Heart right ventricle (tissue), 16 donors: ENCODE measurements at regions not wholly inside any gene's neighbourhood (a gene's known extent, or its start where the extent isn't known, plus 50 kb on each side); places are given as distances from the start of the nearest gene placed in this dataset.

Experiments used
- ATAC-seq, 8 donors: fragments of 200-7000 bp; cut with Tn5 transposase; one replicate each; pipeline ENCODE4 v1.9.1; 2020; ENCODE audit warnings: mild to moderate bottlenecking in 8 of 8, moderate library complexity in 8 of 8, moderate number of reproducible peaks in 1 of 8
- DNase-seq, 2 donors: peaks; one replicate each; pipeline ENCODE4 v3.0.0-alpha.2; 2020
- H3K27ac ChIP-seq, 10 donors: fragments of 200-600 bp; sonication (generic) in 2 of 10; one replicate each; pipeline versions ENCODE4 v1.5.0 to v1.8.0; 2020 to 2022; ENCODE audit warnings: mild to moderate bottlenecking in 3 of 10
- H3K27me3 ChIP-seq, 7 donors: fragments of 200-600 bp; one replicate each; pipeline ENCODE4 v1.8.0; 2021 to 2022; ENCODE audit warnings: mild to moderate bottlenecking in 2 of 7
- H3K36me3 ChIP-seq, 9 donors: fragments of 200-600 bp; sonication (generic) in 1 of 9; one replicate each; pipeline versions ENCODE4 v1.5.0 to v1.8.0; 2020 to 2022; ENCODE audit warnings: mild to moderate bottlenecking in 2 of 9
- H3K4me1 ChIP-seq, 9 donors: fragments of 200-600 bp; sonication (generic) in 1 of 9; one replicate each; pipeline versions ENCODE4 v1.5.0 to v1.8.0; 2020 to 2022; ENCODE audit warnings: mild to moderate bottlenecking in 4 of 9
- H3K4me3 ChIP-seq, 10 donors: fragments of 200-600 bp; sonication (generic) in 2 of 10; one replicate each; pipeline versions ENCODE4 v1.5.0 to v1.8.0; 2020 to 2022; ENCODE audit warnings: mild to moderate bottlenecking in 7 of 10, moderate library complexity in 2 of 10
- H3K9me3 ChIP-seq, 11 donors: fragments of 200-600 bp in 10 of 11; sonication (generic) in 2 of 11; one replicate each; pipeline versions ENCODE4 v1.5.0 to v1.8.0; 2013 to 2022; ENCODE audit warnings: mild to moderate bottlenecking in 2 of 11, control low read depth in 1 of 11, moderate library complexity in 1 of 11
- WGBS, 2 donors: extraction: QIAGEN DNeasy Blood & Tissue Kit; methylation state at CpG; one replicate each; pipeline ENCODE4 v1.1.7; 2013; ENCODE audit warnings: inconsistent platforms in 1 of 2; 5-methylcytosine and 5-hydroxymethylcytosine counted together
- intact Hi-C, 10 donors: fragments of 100-400 bp; cut with DNase I; formaldehyde crosslinking; loops; one replicate each; pipeline versions ENCODE4 v1.11.1 to v1.14.2; 2022
- TF ChIP-seq, protein P1 (sequence below), 9 donors: fragments of 200-600 bp; sonication (generic) in 2 of 9; IDR thresholded peaks; one replicate each; pipeline versions ENCODE4 v1.5.0 to v1.8.0; 2021 to 2022; ENCODE audit warnings: antibody characterized with exemption in 9 of 9, mild to moderate bottlenecking in 5 of 9, moderate library complexity in 1 of 9
- donor health status: Arrhythmogenic right ventricular cardiomyopathy.
- donor health status: ischemic (EF 13 %, LVEDD 7.1; RV severe dilation, severe dysfunction).
- donor health status: healthy with polysubstance abuse.
- donor health status: DM: no; HTN: yes; CAD: no.
- donor health status: DM: no; HTN: no; CAD: no.
- donor health status: ischemic (EF 25% LVEDD 6.9; RV normal size, moderate dysfunction).
- donor health status: ischemic (EF 25% LVEDD 5.7; RV mildly dilated, moderate dysfunction).
- donor health status: healthy.
- donor health status: DM: yes; HTN: yes; CAD: no.
- donor health status: Ischemic cardiomyopathy.
- donor health status: ischemic (EF 35%, LVEDD 5.7; RV mildly dilated, moderate dysfunction).
- donor health status: nonischemic (EF 11% LVEDD 7.7; RV severe dilation, severe dysfunction).
- donor health status: DM: yes; HTN: yes; CAD: no.
- donor health status: PGD.
- donor health status: ischemic (EF 29% LVEDD 5.4; RV normal size, mild dysfunction).
- donor health status: nonischemic (EF 23%, LVEDD 6.1; RV moderate dilation, normal function).

DNA sequence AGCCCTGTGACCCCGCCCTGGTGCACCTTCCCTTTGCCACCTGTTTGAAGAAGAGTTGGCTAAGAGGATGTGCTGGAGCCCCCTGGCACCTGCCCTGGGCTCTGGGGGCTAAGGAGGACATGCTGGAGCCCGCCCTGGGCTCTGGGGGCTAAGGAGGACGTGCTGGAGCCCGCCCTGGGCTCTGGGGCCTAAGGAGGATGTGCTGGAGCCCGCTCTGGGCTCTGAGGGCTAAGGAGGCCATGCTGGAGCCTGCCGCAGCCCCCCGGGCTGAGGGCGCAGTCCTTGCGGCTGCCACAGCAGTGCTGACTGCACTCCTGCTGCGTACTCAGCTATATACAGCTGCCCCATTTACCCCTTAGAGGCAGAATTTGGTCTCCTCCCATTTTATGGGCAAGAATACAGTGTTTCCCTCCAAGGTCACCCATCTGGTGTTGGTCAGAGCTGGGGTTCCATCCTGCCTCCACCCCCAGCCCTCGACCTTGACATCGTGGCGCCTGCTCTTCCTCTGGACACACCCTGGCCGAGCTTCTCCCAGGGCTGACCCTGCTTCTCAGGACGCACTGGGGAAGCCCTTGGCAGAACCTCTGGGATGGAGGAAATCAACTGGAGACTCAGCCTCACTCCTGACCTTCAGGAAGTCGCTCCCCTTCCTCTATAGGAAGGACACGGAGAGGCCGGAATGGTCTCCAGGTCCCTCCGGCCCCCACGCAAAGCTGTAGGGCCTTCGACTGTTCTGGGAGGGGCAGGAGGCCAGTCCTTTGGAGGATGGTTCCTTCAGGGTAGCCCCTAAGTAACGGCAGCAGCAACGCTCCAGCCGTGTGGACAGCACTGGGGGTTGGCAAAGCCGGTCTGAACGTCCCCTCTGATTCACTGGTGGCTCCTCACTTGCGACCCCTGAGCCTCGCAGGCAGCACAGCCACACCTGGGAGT lies 65.0 kb upstream of the HPCAL1 start:
- H3K9me3 ChIP-seq = no peaks in the 10 kb centered on the region
- TF ChIP-seq, protein P1, sequence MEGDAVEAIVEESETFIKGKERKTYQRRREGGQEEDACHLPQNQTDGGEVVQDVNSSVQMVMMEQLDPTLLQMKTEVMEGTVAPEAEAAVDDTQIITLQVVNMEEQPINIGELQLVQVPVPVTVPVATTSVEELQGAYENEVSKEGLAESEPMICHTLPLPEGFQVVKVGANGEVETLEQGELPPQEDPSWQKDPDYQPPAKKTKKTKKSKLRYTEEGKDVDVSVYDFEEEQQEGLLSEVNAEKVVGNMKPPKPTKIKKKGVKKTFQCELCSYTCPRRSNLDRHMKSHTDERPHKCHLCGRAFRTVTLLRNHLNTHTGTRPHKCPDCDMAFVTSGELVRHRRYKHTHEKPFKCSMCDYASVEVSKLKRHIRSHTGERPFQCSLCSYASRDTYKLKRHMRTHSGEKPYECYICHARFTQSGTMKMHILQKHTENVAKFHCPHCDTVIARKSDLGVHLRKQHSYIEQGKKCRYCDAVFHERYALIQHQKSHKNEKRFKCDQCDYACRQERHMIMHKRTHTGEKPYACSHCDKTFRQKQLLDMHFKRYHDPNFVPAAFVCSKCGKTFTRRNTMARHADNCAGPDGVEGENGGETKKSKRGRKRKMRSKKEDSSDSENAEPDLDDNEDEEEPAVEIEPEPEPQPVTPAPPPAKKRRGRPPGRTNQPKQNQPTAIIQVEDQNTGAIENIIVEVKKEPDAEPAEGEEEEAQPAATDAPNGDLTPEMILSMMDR (IDR thresholded peaks at IDR 0.05) = no peak
- no peaks in the 10 kb centered on the region for H3K36me3 ChIP-seq
- WGBS, 2 donors = 64 to 78% methylated on average over 28 of the region's 28 CpGs
- intact Hi-C loops = loop anchor here in 1 of 10 donors (5.0 kb wide), 1 partner anchor 95 kb away; no protein-coding TSS in a partner anchor
- H3K27me3 ChIP-seq = peaks cover 0 to 3% (median 0%) of the 10 kb centered on the region in 7 donors
- peak overlapping the region in 8 of 10 donors; percentile 49 to 85 (median 65) for H3K27ac ChIP-seq
- peaks cover 0 to 54% (median 23%) of the 10 kb centered on the region in 9 donors for H3K4me1 ChIP-seq
- ATAC-seq (peak; percentile 20 to 86 (median 79)), DNase-seq (peak; percentile 45 to 49)
- no peak overlapping the region for H3K4me3 ChIP-seq

DNA sequence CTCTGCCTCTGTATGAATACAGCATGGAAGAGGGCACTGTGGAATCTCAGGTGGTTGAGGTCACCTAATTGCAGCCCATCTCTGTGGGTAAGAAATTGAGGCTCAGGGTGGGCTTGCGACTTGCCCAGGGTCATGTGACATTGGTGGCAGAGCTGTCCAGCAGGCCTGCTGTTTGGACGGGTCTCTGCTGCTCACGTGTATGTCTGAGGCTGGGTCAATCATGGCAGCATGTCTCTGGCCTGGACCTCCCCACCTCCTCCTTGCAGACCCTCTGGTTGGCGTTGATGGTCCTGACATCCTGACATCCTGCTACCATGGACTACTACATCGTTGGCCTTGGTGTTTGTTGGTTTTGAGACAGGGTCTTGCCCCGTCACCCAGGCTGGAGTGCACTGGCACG lies 64.3 kb upstream of the HPCAL1 start:
- WGBS, 2 donors = 92 to 95% methylated on average over 7 of the region's 7 CpGs
- ATAC-seq (no peak), DNase-seq (no peak)
- intact Hi-C loops = loop anchor here in 1 of 10 donors (5.0 kb wide), 1 partner anchor 94 kb away; no protein-coding TSS in a partner anchor
- Histone ChIP-seq H3K4me1 (peaks cover 0 to 54% (median 23%) of the 10 kb centered on the region in 9 donors), H3K36me3 (no peaks in the 10 kb centered on the region), H3K27me3 (peaks cover 0 to 3% (median 0%) of the 10 kb centered on the region in 7 donors), H3K9me3 (no peaks in the 10 kb centered on the region), H3K4me3 (no peak overlapping the region), H3K27ac (peak overlapping the region in 5 of 10 donors; percentile 50 to 85 (median 80))
- TF ChIP-seq, protein P1 (IDR thresholded peaks at IDR 0.05) = no peak

DNA sequence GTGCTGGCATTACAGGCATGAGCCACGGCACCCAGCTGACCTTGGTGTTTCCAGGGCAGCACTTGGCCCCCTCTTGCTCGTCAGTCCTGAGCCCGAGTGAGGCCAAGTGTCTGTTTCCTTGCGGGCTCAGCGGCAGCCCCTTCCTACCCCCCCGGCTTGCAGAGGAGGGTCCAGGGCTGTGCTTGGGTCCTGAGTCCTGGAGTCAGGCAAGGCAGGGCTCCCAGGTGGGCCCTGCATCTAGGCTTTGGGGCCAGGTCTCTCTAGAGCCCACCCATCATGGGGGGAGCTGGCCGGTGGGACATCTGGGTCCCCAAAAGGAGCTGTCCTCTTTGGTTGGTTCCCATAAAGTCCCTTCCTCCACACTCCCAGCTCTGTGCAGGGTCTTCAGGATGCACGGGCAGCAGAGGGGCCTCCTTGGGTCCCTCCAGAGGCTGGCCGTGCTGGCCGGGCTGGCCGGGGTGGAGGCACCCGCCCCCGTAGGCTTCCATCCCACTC lies 63.7 kb upstream of the HPCAL1 start:
- intact Hi-C loops = loop anchor here in 1 of 10 donors (5.0 kb wide), 1 partner anchor 93 kb away; no protein-coding TSS in a partner anchor

DNA sequence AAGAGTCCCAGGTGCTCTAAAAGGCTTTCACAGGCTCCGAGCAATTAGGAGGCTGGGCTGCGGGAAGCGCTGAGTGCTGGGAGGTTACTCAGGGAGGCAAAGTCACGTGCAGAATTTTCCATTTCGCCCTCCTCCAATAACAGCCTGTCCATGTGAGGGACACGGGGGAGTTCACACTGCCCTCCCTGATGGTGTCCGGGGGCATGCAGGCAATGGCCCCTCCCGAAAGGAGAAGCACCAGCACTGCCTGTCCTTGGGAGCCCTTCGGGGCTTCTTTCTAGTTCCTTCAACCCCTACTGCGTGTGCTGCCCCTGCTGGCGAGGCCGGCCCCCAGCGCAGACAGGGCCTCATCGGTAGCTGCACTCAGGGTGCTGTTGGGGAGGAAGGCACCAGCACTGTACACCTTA lies 63.1 kb upstream of the HPCAL1 start:
- WGBS, 2 donors = 56 to 59% methylated on average over 14 of the region's 14 CpGs
- Histone ChIP-seq H3K27ac (no peak overlapping the region), H3K4me1 (peaks cover 0 to 49% (median 22%) of the 10 kb centered on the region in 9 donors), H3K4me3 (no peak overlapping the region), H3K9me3 (no peaks in the 10 kb centered on the region), H3K27me3 (peaks cover 0 to 3% (median 0%) of the 10 kb centered on the region in 7 donors), H3K36me3 (no peaks in the 10 kb centered on the region)
- intact Hi-C loops = loop anchor here in 1 of 10 donors (5.0 kb wide), 1 partner anchor 93 kb away; no protein-coding TSS in a partner anchor
- ATAC-seq = peak in 1 of 8 donors; percentile 20
- TF ChIP-seq, protein P1 (IDR thresholded peaks at IDR 0.05) = peak in 2 of 9 donors; percentile 16 to 34
- DNase-seq = no peak

More for the DNA sequence above, 63.7 kb upstream of the HPCAL1 start:
- Histone ChIP-seq H3K9me3 (no peaks in the 10 kb centered on the region), H3K4me1 (peaks cover 0 to 54% (median 23%) of the 10 kb centered on the region in 9 donors), H3K27ac (no peak overlapping the region), H3K36me3 (no peaks in the 10 kb centered on the region), H3K27me3 (peaks cover 0 to 3% (median 0%) of the 10 kb centered on the region in 7 donors), H3K4me3 (no peak overlapping the region)
- ATAC-seq (no peak), DNase-seq (no peak)
- TF ChIP-seq, protein P1 (IDR thresholded peaks at IDR 0.05) = no peak
- WGBS, 2 donors = 84 to 86% methylated on average over 13 of the region's 13 CpGs
